ENCODE measurements at regions not wholly inside any gene's neighbourhood (a gene's known extent, or its start where the extent isn't known, plus 50 kb on each side); places are given as distances from the start of the nearest gene placed in this dataset.
"Not testable (repeated sequence)": the region's sequence is repeated elsewhere in the genome, so short reads cannot be mapped to it uniquely, and the experiment has no call there.

- H3K27ac ChIP-seq = not testable (repeated sequence)
Observed at GRCh38 chr1:228796945-228797344, 61.7 kb downstream of the RHOU start.

DNA sequence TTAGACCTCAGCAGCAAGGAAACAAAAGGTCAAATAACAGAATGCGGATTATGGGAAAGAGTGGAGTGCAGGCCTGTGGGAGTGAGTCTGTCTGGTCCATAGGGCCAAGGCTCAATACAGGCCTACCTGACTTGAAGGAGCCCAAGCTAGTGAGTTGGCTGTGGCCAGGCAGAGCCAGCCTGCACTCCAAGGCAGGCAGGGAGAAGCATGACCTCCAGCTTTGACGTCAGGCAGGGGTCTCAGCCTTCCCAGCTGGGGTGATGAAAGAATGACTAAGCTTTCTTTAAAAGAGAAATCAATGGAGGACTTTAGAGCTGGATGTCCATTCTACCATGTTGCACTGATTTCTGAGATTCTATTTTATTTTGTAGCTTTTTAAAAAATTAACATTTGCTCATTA is 62.8 kb downstream of the RHOU start:
- TF ChIP-seq ZFX (IDR thresholded peaks at IDR 0.05) = no peak
- TF ChIP-seq, protein P1, sequence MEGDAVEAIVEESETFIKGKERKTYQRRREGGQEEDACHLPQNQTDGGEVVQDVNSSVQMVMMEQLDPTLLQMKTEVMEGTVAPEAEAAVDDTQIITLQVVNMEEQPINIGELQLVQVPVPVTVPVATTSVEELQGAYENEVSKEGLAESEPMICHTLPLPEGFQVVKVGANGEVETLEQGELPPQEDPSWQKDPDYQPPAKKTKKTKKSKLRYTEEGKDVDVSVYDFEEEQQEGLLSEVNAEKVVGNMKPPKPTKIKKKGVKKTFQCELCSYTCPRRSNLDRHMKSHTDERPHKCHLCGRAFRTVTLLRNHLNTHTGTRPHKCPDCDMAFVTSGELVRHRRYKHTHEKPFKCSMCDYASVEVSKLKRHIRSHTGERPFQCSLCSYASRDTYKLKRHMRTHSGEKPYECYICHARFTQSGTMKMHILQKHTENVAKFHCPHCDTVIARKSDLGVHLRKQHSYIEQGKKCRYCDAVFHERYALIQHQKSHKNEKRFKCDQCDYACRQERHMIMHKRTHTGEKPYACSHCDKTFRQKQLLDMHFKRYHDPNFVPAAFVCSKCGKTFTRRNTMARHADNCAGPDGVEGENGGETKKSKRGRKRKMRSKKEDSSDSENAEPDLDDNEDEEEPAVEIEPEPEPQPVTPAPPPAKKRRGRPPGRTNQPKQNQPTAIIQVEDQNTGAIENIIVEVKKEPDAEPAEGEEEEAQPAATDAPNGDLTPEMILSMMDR (conservative IDR thresholded peaks at IDR 0.05) = no peak
- H3K27ac ChIP-seq = no peak overlapping the region

DNA sequence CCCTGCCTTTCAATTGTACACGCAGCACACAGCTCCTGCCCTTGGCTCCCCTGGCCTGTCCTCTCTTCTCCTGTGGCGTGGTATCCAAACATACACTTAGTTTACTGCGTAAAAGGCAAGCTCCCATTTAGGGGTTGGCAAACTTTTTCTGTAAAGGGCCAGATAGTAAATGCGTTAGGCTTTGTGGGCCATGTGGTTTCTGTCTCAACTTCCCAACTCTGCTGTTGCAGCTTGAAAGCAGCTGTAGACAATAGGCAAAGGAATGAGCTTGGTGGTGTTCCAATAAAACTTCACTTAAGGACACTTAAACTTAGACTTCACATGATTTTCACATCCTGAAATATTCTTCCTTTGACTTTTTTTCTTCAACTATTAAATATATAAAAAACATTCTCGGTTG is 63.3 kb downstream of the RHOU start:
- TF ChIP-seq, protein P1 (conservative IDR thresholded peaks at IDR 0.05) = no peak
- no peak for TF ChIP-seq ZFX (IDR thresholded peaks at IDR 0.05)
- no peak overlapping the region for H3K27ac ChIP-seq

- TF ChIP-seq ZFX (IDR thresholded peaks at IDR 0.05) = no peak
- TF ChIP-seq, protein P1 (conservative IDR thresholded peaks at IDR 0.05) = no peak
- H3K27ac ChIP-seq = no peak overlapping the region
Observed at GRCh38 chr1:228799924-228800323, 64.6 kb downstream of the RHOU start.

DNA sequence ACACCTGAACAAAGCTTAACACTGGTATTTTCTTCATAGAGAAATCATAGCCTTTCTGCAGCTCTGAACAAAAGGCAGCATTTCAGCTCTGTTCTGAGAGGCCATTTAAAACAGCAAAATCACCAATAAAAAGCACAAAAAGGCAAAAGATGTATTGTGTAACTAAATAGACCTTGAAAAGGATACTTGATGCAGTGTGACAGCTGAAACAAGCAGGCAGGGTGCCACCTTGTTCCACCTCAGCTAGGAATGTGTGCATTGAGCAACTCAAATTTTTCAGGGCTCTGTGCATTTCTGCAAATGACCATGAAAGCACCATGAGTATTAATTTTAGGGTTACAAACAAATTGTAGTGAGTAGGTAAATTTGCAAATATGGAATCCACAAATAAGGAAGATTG is 65.8 kb downstream of the RHOU start:
- H3K27ac ChIP-seq = no peak overlapping the region
- no peak for TF ChIP-seq ZFX (IDR thresholded peaks at IDR 0.05)
- TF ChIP-seq, protein P1 (conservative IDR thresholded peaks at IDR 0.05) = no peak

- no peak overlapping the region for H3K27ac ChIP-seq
- TF ChIP-seq, protein P1 (conservative IDR thresholded peaks at IDR 0.05) = no peak
- no peak for TF ChIP-seq ZFX (IDR thresholded peaks at IDR 0.05)
Observed at GRCh38 chr1:228802386-228803220, 67.3 kb downstream of the RHOU start.

- TF ChIP-seq ZFX (IDR thresholded peaks at IDR 0.05) = no peak
- TF ChIP-seq, protein P1 (conservative IDR thresholded peaks at IDR 0.05) = no peak
- no peak overlapping the region for H3K27ac ChIP-seq
Observed at GRCh38 chr1:228803421-228803820, 68.1 kb downstream of the RHOU start.

DNA sequence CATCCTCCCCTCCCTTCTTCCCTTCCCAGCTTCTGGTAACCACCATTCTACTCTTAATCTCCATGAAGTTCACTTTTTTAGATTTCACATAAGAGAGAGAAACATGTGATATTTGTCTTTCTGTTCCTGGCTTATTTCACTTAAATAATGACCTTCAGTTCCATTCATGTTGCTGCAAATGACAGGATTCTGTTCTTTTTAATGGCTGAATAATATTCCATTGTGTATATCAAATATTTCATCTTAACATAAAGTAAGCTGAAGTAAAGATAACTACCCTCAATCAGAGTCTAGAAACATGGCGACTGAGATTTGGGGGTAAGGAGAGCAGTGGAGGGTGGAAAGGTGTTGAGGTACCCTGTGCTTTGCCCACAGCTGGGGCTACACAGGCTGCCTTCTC is 68.9 kb downstream of the RHOU start:
- no peak overlapping the region for H3K27ac ChIP-seq
- TF ChIP-seq, protein P1 (conservative IDR thresholded peaks at IDR 0.05) = no peak
- TF ChIP-seq ZFX (IDR thresholded peaks at IDR 0.05) = no peak

All from C4-2B (cell line).